SHP77 (cell line): ENCODE measurements at regions not wholly inside any gene's neighbourhood (a gene's known extent, or its start where the extent isn't known, plus 50 kb on each side); places are given as distances from the start of the nearest gene placed in this dataset.
"Not testable (repeated sequence)": the region's sequence is repeated elsewhere in the genome, so short reads cannot be mapped to it uniquely, and the experiment has no call there.

ENCODE experiments used
- DNase-seq, 2 experiments: peaks; one replicate each; lab custom pipeline; 2025; lab: John Stamatoyannopoulos, UW

DNA sequence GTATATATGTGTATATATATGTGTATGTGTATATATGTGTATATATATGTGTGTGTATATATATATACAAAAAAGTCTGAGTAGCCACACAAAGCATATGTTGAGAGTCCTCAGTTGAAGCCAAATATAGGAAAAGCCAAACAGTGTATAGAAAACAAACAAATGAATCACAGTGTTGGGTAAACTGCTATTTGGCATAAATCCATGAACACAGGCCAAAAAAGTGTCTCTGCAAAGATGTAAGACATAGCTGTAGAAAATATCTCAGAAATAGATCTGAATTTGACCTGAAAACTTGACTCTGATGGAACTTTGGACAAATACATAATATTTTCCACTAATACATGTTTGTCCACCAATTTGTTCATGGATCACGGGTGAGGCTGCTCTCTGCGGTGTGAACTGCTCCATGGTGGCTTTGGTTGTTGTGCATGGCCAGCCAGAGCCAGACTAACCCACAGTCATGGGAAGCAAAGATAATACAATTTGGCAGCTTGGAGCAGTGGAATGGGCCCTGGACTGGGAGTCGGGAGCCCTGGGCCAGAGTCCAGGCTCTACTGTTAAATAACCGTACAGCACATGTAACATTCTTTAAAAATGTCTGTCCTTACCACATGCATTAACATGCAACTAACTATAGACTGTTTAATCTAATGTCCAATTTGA lies 76.9 kb upstream of the EED start:
- no peak for DNase-seq

- DNase-seq: not testable (repeated sequence)
Observed at GRCh38 chr11:86166287-86166686, 78.3 kb upstream of the EED start.

- DNase-seq: no peak
Observed at GRCh38 chr11:86164106-86164505, 80.4 kb upstream of the EED start.

DNA sequence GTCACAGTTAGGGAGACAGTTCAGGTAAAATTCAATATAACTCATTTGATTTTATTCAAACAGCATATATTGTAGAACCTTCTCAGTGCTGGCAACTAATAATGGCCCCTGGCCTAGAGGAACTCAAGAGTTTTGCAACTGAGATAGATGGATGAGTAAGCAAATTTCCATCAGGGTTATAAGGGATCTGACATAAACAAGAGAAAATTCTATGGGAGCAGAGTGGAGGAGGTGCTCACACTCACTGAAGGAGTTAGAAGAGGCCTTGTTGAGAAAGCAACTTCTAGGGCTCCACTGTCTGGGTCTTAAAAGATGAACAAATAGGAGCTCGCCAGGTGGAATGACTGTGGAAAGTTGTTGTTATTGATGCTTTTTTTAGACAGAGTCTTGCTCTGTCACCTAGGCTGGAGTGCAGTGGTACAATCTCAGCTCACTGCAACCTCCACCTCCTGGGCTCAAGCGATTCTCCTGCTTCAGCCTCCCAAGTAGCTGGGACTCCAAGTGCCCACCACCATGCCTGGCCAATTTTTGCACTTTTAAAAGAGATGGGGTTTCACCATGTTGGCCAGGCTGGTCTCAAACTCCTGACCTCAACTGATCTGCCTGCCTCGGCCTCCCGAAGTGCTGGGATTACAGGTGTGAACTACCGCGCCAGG lies 81.2 kb upstream of the EED start:
- DNase-seq: not testable (repeated sequence)

- DNase-seq: no peak
Observed at GRCh38 chr11:86162239-86162638, 82.3 kb upstream of the EED start.

DNA sequence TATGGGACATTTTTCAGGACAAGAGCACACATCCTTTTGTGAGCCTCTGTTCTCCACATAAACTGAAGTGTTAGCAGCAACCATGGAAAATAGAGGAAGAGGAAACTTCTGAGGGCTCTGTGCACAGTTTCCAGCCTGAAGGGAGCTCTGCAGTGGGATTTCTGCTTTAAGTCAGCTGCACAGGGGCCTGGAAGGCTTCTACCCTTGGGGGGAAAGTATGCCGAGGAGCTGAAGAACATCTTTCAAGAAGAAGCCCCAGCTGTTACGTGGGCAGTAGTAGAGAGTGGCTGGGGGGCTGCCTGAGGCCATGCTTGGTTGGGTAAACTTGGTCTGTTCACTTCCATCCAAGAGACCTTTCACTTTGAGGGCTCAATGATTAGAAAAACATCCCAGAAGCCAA lies 82.7 kb upstream of the EED start:
- no peak for DNase-seq

DNA sequence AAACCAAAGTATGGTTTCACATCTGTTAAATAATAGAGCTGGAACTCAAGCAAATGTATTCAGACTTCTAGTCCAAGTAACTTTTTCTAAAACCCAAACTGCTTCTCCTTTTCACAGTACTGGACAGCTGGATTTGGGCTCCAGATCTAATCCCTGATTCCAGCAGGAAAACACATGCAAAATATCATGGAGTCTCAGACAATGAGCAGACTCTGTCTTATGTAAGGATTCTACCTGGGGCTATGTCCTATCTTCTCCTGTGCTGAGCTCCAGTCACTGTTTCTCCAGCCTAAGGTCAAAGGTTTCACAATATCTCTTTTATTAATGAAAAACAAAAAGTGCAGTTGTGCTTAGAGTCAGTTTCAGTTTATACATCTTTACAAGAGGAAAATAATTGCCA lies 83.2 kb upstream of the EED start:
- DNase-seq: no peak

GRCh38 chr11:86160541-86161149 lies 83.9 kb upstream of the EED start:
- no peak for DNase-seq

GRCh38 chr11:86159581-86159891 lies 85.0 kb upstream of the EED start:
- no peak for DNase-seq

DNA sequence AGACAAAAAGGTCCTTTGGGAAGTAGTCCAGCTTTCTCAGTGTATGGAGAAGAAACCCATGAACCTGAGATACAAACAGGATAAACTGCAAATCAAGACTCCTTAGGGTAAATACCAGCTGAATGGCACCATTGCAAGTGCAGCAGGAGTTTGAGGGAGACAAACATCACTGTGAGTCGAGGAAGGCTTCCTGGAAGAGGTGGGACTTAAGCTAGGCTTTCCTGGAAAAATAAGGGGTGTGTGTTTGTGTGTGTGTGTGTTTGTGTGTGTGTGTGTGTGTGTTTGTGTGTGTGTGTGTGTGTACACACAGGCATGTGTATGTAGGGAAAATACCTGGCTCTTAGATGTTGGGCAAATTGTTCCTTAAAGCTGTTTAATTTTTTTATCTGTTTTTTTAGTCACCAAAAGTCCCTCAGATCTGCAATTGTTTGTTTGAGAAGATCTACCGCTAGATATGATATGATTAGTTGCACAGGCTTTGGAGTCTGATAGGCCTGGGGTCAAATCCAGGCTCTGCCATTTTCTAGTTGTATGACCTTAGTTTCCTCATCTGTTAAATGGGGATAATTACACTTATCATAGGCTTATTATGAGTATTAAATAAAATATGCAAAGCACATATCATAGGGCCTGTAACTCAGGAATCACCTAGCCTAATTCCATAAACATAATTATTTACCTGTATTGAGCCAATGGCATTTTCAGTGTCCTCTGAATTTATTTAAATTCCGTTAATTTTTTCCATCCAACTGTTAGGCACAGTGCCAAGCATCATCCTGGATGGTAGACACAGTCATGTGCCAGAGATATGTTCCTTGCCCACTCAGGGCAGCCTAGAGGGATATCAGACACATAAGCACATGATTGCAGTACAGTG lies 85.6 kb upstream of the EED start:
- DNase-seq: no peak

GRCh38 chr11:86157797-86158378 lies 86.7 kb upstream of the EED start:
- DNase-seq: no peak

DNA sequence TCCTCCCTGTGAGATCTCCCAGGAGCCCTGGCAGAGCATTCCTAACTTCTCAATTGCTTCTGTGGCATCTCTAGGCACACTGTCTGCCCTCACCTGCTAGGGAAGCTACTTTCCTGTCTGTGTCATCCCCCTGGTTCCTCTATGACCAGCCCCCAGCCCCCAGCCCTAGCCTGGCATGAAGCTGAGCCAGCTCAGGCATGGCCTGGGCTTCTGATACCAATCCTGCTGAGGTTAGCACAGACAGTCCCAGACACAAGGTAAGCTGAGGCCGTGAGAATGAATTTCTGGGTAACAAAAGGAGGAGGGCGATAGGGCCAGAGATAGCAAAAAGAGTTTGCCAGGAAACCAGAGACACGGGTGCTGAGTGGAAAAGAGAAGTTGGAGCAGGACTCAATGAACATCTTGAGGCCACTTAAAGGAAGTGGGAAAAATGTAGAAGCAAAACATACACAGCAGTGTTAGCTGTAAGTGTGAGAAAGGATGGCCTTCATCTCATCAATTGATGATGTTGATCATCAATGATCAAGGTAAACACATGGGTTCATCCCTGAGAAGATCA lies 87.6 kb upstream of the PICALM start:
- DNase-seq: no peak

GRCh38 chr11:86155200-86155844 lies 86.4 kb upstream of the PICALM start:
- no peak for DNase-seq

- DNase-seq: no peak
Observed at GRCh38 chr11:86153439-86153838, 84.6 kb upstream of the PICALM start.

DNA sequence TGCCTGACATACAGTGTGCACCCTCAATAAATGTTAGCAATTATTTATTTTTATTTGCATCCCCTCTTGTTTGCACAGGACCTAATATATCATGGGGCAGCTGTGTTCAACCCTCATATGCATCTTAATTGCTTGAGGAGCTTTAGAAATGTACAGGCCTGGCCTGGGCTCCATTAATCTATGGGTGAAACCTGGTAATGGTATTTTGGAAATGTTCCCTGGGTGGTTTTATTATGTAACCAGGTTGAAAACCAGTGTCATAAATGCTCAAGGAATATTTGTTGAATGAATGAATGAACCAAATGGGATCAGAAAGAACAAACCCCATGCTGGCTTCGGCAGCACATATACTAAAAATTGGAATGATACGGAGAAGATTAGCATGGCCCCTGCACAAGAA lies 84.0 kb upstream of the PICALM start:
- DNase-seq: no peak

- no peak for DNase-seq
Observed at GRCh38 chr11:86152006-86152862, 83.3 kb upstream of the PICALM start.

- no peak for DNase-seq
Observed at GRCh38 chr11:86151174-86152005, 82.5 kb upstream of the PICALM start.

GRCh38 chr11:86150847-86151173 lies 81.9 kb upstream of the PICALM start:
- no peak for DNase-seq

DNA sequence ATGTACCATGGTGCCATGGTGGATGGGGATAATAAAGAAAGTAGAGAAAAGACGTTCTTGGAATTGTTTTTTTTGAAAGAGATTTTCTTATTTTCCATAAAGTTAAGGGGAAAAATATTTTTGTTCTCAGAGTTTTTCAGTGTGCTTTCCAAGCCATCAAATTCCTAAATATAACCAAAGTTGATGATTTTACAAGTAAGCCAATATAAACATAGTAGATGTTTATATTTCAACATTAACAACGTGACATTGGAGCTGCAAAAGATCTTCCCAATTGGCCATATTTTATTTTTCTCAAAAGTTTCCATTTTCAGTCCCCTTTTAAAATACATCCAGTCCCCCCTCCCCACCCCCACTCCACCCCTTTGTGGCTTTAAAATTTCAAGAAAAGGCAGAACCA lies 80.9 kb upstream of the PICALM start:
- no peak for DNase-seq

- DNase-seq: no peak
Observed at GRCh38 chr11:86148345-86148747, 79.5 kb upstream of the PICALM start.
